Prostate gland (tissue), 2 donors: ENCODE measurements at regions not wholly inside any gene's neighbourhood (a gene's known extent, or its start where the extent isn't known, plus 50 kb on each side); places are given as distances from the start of the nearest gene placed in this dataset.

ENCODE experiments used
- CTCF ChIP-seq, 4 experiments: fragments of 200-600 bp in 2 of 4; fragments of 450-650 bp in 2 of 4; sonication (generic) in 2 of 4; IDR thresholded peaks; 1 replicate in 3 of 4; 2 replicates in 1 of 4; pipeline ENCODE4 v1.5.1; 2016 to 2019; ENCODE audit warnings: antibody characterized with exemption in 4 of 4, mild to moderate bottlenecking in 2 of 4, moderate library complexity in 2 of 4
- POLR2A ChIP-seq: fragments of 450-650 bp; IDR thresholded peaks from one replicate; pipeline ENCODE4 v1.6.1; 2016; ENCODE audit warnings: antibody characterized with exemption, mild to moderate bottlenecking

- TF ChIP-seq CTCF (IDR thresholded peaks at IDR 0.05) (peak in 1 of 4 experiments; percentile 6), POLR2A (peak; percentile 22)
These were observed 157.2 kb upstream of the ZNF337 start for GRCh38 chr20:25853718-25854388.
